GM19395 (cell line): ENCODE measurements at regions not wholly inside any gene's neighbourhood (a gene's known extent, or its start where the extent isn't known, plus 50 kb on each side); places are given as distances from the start of the nearest gene placed in this dataset.

Experiments
- ATAC-seq: cut with Tn5 transposase; IDR thresholded peaks from one replicate; pipeline ENCODE4 v1.9.1; 2021; ENCODE audit warnings: mild to moderate bottlenecking, moderate library complexity; ENCODE audit not compliant: unreplicated experiment

DNA sequence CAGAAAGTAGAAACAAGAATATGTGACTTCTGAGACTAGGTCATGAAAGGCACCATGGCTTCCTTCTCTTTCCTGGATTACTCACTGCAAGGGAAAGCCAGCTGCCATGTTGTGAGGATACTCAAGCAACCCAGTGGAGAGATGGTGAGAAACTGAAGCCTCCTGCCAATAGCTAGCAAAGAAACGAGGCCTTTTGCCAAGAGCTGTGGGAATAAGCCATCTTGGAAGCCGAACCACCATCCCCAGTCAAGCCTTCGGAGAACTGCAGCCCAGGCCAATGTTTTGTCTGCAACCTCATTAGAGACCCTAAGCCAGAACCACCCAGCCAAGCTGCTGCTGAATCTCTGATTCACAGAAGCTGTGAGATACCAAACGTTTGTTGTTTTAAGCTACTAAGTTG, 104.7 kb upstream of the CRHR1 start:
- no peak for ATAC-seq

GRCh38 chr17:45680360-45680759, 103.8 kb upstream of the CRHR1 start:
- no peak for ATAC-seq

DNA sequence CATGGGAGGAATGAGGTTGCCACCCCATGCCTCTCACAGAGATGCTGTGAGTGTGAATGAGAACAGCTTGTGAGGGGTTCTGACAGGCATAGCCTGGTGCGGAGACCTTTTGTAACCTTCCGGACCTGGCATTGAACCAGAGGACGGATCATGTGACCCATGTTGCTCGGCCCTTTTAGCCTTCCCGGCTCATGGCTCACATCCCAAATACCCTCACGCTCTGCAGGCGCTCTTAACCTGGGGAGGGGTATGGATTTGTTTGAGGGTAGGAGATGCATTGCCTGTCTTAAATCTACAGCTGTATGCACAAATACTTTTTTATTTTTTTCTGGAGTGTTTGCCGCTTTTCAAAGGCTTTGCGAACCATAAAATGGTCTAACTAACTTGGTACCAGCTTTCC, 102.4 kb upstream of the CRHR1 start:
- no peak for ATAC-seq

DNA sequence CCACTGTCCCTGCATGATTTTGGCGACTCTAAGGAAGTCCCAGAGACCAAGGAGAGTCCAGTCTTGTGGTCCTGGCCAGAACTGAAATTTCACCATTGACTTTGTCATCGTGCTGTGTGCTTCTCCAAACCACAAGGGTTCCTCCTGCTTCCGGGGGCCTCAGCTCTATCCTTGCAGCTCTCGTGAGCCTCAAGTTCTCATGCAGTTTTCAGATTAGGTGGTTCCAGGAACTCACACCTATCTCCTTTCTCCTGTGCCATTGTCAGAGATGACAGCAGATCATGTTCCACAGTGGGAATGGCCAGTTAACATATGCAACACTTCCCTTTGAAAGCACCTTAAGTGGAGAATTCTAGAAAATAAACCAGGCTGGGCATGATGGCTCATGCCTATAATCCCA, 97.9 kb upstream of the CRHR1 start:
- ATAC-seq, result no peak

GRCh38 chr17:45687594-45687993, 96.5 kb upstream of the CRHR1 start:
- ATAC-seq, result no peak

DNA sequence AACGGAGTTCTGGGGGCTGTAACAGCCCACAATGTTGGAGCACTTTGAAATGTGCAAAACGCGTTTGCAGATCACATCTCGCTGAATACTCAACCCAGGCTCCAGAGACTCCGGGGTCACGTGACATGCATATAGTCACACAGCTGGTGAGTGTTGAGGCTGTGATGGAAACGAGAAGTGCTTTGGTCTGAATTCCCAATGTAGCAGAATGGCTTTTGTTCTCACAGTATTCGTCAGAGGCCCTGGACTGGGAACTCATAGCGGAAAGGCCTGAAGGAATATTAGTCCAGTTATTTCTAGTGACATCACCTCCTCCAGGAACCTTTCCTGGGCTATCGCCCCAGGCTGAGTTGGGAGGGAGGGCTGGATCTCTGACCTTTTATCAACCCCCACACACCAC, 95.8 kb upstream of the CRHR1 start:
- ATAC-seq, result no peak

GRCh38 chr17:45688820-45689219, 95.3 kb upstream of the CRHR1 start:
- ATAC-seq, result no peak

DNA sequence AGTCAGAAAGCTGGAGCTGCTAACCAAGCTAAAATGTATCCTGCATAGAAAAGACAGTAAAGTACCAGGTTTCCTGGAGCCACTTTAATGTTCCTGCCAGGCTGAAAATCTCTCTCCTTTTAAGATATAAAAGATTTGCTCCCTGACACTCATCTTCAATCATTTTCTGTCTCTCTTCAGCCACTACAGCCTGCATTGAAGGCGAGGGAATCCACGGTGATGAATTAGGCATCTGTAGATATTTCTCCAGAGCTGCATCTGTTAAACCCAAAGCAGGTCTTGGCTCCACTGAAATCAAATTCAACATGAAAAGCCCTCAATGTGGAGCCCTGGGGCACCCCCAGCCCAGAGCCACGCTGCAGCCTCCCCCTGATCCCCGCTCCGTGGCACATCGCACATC, 94.7 kb upstream of the CRHR1 start:
- no peak for ATAC-seq

DNA sequence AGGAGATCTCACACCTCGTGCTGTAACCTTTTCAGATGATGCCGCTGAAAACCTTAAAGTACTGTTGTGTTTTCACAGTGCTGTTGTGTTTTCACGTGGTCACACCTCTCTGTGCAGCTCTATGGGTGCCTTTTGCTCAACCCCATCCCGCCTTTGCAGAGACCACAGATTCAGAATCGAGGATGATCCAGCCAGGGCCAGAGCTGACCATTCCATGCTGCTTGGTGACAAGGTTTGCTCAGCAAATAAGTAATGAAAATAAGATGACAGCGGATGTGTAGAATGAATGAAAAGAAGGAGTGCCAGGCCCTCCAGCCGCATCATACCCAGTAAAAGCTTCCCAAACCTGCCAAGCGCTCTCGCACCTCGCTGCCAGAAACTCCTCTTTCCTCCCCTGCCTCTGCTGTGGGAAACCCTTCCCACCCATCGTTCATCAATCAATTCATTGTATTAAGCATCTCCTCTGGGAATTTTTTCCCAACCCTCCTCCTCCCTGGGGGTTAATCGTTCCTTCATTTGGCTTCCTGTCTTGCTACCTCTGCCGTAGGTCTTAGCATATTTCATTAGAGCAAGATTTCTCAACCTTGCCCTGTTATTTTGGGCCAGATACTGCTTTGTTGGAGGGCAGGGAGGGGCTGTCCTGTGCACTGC, 93.4 kb upstream of the CRHR1 start:
- ATAC-seq, result no peak

- ATAC-seq, result no peak
Measured at GRCh38 chr17:45692661-45693060, 91.5 kb upstream of the CRHR1 start.

- no peak for ATAC-seq
Measured at GRCh38 chr17:45693792-45694191, 90.3 kb upstream of the CRHR1 start.

DNA sequence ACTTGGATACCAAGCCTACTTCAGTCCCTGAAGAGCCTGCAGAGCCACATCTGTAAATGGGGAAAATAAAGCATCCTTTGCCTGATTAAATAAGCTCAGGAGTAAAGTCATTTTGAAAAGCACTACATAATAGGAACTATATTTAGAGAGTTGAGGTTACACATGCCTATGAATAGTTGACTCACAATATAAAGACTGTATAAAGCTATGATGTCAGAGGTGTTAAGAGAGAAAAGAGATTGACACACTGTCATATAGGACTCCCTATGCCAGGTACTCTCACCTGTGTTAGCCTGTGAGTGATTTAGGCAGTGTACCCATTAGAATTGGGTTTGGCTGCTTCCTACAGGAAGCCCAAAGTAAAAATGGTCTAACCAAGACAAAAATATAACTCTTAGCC, 87.7 kb upstream of the CRHR1 start:
- no peak for ATAC-seq

DNA sequence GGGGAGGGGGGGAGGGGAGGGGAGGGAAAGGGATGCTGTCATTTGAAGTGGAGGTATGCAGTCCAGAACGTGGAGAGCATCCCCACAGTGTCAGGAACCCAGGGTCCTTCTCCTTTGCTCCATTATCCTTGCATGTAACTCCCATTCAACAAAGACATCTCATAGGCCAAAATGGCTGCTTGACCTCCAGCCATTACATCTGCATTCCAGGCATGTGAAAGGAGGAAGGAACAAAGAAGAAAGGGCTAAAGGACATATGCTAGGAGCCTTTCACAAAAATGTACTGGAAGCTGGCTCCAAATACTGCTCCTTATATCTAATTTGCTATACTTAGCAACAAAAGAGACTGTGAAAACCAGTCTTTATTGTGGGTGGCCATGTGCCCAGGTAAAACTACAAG, 87.0 kb upstream of the CRHR1 start:
- no peak for ATAC-seq

GRCh38 chr17:45700171-45701090, 83.7 kb upstream of the CRHR1 start:
- ATAC-seq, result no peak

GRCh38 chr17:45702666-45703266, 81.4 kb upstream of the CRHR1 start:
- no peak for ATAC-seq

DNA sequence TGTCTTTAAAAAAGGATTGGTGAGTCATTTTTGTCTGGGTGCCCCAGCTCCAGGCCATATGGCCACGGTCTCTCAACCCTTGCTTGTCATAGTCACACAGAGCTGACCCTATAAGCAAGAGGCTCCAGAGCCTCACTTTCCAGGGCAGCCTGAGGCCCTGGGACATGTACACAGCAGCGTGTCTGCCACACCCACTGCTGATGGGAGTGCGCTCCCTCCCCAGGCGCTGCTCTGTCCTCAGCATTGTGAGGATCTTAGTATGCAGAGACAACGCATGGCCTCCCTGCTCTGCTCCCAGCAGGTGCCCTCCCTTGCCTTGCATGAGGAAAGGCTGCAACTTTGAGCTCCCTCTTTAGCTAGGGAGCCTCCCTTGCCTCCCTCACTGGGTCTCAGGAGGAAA, 80.8 kb upstream of the CRHR1 start:
- ATAC-seq, result no peak

GRCh38 chr17:45703806-45704205, 80.3 kb upstream of the CRHR1 start:
- no peak for ATAC-seq

DNA sequence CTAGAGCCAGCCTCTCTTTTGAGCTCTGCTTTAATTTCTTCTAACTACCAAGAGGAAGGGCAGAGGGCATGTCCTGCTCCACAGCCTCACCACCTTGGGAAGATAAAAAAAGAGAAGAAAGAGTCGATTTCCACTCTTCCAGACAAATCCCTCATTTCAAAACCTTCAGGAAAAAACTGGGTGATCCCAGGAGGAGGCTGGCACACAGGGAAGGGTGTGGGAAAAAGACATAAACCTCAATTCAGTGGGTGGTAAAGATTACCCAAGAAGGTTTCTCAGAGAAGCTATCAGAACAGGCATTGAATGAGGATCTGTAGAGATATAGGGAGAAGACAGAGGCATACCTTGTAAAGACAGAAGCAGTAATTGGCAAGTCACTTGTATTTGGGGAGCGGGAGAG, 79.9 kb upstream of the CRHR1 start:
- ATAC-seq, result no peak

DNA sequence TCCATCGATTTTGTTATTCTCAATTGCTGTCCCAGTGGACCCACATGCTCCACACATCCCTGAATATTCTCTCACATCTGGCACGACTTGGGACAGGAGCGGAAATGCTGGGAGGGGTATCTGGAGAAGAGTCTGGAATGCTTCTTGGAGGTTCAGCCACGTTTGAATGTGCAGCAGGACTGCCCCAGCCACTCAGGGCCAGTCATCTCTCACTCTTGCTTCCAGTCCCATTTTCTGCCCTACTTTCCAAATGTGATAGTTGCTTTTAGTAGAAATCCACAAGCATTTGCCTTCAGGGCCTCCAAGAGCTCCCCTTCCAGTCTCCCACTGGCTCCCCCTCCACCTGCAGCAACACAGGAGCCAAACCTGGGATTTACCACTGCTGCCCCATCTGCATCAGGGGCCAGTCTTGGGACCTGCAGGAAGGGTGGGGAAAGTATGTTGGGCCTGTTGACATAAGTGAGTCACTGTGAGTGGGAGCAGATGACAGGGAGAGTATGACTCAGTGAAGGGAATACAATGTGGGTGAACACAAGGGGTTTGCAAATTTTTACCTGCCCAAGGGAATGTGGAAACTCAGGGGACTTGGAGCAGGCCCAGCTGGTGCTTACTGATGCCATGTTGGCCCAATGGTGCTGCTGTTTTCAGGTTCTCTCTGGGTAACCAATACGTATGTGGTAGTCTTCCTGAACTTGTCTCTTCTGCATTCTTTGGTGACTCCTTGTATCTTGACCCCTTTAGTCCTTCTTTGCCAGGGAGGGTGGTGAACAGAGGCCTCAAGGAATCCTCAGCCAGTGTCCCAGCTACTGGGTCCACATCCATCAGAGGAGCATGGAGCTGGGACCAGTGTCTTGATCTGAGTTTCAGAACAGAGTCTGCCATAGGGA, 78.8 kb upstream of the CRHR1 start:
- ATAC-seq, result no peak

- no peak for ATAC-seq
Measured at GRCh38 chr17:45706033-45706432, 78.1 kb upstream of the CRHR1 start.

DNA sequence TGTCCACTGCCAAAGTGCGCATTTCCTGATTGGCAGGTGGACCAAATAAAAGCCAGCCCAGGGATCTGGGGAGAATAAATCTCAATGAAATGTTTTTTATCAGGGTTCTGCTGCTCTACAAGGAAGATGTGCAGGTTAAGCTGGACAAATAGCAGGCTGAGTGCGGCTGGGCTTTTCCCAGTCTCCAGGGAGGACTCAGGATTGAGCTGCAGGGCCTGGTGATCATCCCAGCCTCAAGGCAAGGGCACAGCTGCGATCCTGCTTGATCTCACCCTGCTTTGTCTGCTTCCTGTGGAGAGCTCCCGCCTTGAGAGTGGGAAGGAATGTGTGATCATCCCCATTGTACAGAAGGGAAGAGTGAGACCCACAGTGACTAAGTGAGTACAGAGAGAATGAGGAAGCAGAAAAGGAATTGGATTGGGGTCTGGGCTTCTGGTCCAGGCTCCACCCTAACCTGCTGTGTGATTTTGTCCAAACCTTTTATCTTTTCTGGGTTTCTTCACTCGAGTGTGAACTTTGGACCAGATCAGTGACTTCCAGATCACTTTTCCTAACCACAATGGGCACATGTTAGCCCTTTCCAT, 75.3 kb upstream of the CRHR1 start:
- no peak for ATAC-seq
